Uterus (tissue), 3 donors: ENCODE measurements at regions not wholly inside any gene's neighbourhood (a gene's known extent, or its start where the extent isn't known, plus 50 kb on each side); places are given as distances from the start of the nearest gene placed in this dataset.
A peak's percentile ranks its signal among the peaks of the same experiment; 100 is the strongest.

Experiments
- DNase-seq, 2 donors: peaks; one replicate each; pipeline ENCODE4 v3.0.0-alpha.2; 2019 to 2020
- H3K27ac ChIP-seq, 2 donors: fragments of 200-600 bp; sonication (generic); 1 replicate in 1 of 2; 2 replicates in 1 of 2; pipeline ENCODE4 v1.5.1; 2016 to 2018
- H3K27me3 ChIP-seq, 2 donors: fragments of 200-600 bp; sonication (generic); one replicate each; pipeline ENCODE4 v1.5.1; 2018 to 2019; ENCODE audit warnings: control low read depth in 1 of 2
- H3K36me3 ChIP-seq, 2 donors: fragments of 200-600 bp; sonication (generic); one replicate each; pipeline ENCODE4 v1.5.1; 2019; ENCODE audit warnings: control low read depth in 1 of 2
- H3K4me1 ChIP-seq, 2 donors: fragments of 200-600 bp; sonication (generic); one replicate each; pipeline ENCODE4 v1.5.1; 2018 to 2019; ENCODE audit warnings: control low read depth in 1 of 2
- H3K4me3 ChIP-seq, 2 donors: fragments of 200-600 bp; sonication (generic); 1 replicate in 1 of 2; 2 replicates in 1 of 2; pipeline ENCODE4 v1.5.1; 2018 to 2019; ENCODE audit warnings: mild to moderate bottlenecking in 1 of 2
- H3K9me3 ChIP-seq, 2 donors: fragments of 200-600 bp; sonication (generic); one replicate each; pipeline ENCODE4 v1.5.1; 2019; ENCODE audit warnings: control low read depth in 1 of 2
- CTCF ChIP-seq, 4 experiments: fragments of 200-600 bp in 2 of 4; fragments of 450-650 bp in 2 of 4; sonication (generic) in 2 of 4; IDR thresholded peaks; one replicate each; pipeline ENCODE4 v1.5.1; 2016 to 2019; ENCODE audit warnings: antibody characterized with exemption in 4 of 4, mild to moderate bottlenecking in 2 of 4, moderate library complexity in 1 of 4
- POLR2A ChIP-seq, 2 donors: fragments of 450-650 bp; IDR thresholded peaks; one replicate each; pipeline ENCODE4 v1.6.1; 2016; ENCODE audit warnings: antibody characterized with exemption in 2 of 2, mild to moderate bottlenecking in 1 of 2, moderate library complexity in 1 of 2
- intact Hi-C: fragments of 100-400 bp; cut with DNase I; formaldehyde crosslinking; loops from one replicate; pipeline ENCODE4 v1.15.1; 2023; ENCODE audit warnings: low total_unique reads
- donor health status: DM: yes; HTN: yes; CAD: no.

- H3K4me1 ChIP-seq: peaks cover 0 to 37% of the 10 kb centered on the region in 2 donors
- no peaks in the 10 kb centered on the region for H3K9me3 ChIP-seq
- no peaks in the 10 kb centered on the region for H3K36me3 ChIP-seq
- TF ChIP-seq POLR2A (IDR thresholded peaks at IDR 0.05): no peak
- TF ChIP-seq CTCF (IDR thresholded peaks at IDR 0.05): no peak
- intact Hi-C loops: no loop called here
- no peak for DNase-seq
- peak overlapping the region; percentile 0 to 3 for H3K4me3 ChIP-seq
- H3K27me3 ChIP-seq: peaks cover 17 to 19% of the 10 kb centered on the region in 2 donors
- no peak overlapping the region for H3K27ac ChIP-seq
These were observed 50.5 kb upstream of the AMZ2 start for GRCh38 chr17:68197091-68197996.

DNA sequence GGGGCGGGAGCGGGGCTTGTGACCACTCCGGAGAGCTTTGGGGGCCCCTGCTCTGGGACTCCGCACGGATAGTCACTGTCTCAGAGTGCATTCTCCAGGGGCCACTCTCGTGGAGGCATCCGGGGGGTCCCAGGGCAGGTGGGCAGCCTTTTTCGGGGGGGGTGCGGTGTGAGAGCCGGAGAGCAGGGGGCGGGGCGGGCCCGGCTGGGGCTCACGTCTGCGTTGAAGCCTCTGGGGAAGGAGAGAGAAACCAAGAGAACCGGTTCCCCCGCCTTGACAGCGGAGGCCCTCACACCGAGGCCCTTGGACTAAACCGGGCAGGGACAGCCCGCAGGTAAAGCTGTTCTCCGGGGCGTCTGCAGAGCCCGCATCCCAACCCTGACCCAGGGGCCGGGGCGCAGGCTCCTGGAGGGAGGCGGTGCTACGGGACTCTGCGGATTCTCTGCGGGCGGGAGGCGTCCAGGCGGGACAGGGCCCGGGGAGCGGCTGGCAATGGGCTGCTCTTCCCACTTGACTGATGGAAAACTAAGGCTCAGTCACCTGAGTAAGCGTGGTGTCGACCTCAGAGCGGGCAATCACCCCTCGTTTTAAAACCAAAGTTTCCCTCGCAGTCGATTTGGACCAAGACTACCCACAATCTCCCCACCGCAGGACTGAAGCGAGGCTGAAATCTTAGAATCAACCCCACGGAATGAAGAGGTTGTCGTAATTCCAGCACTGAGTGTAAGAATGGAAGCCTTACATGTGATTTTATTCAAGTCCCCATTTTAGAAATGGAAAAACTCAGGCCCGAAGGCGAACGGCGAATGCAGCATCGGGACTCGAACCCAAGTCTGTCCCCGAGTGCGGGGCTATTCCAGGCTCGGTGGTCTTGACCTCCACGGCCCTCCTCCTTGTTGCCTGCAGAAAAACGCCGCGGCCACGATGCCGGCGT, 49.6 kb upstream of the AMZ2 start:
- intact Hi-C loops: no loop called here
- Histone ChIP-seq H3K27ac (no peak overlapping the region), H3K36me3 (no peaks in the 10 kb centered on the region), H3K9me3 (no peaks in the 10 kb centered on the region), H3K4me3 (no peak overlapping the region), H3K4me1 (peaks cover 0 to 37% of the 10 kb centered on the region in 2 donors), H3K27me3 (peaks cover 17 to 19% of the 10 kb centered on the region in 2 donors)
- TF ChIP-seq CTCF (IDR thresholded peaks at IDR 0.05) (no peak), POLR2A (IDR thresholded peaks at IDR 0.05) (no peak)
- DNase-seq: no peak
